ENCODE measurements at regions not wholly inside any gene's neighbourhood (a gene's known extent, or its start where the extent isn't known, plus 50 kb on each side); places are given as distances from the start of the nearest gene placed in this dataset.
"Not testable (repeated sequence)": the region's sequence is repeated elsewhere in the genome, so short reads cannot be mapped to it uniquely, and the experiment has no call there.

- not testable (repeated sequence) for TF ChIP-seq CTCF, POLR2A (IDR thresholded peaks at IDR 0.05)
These were observed 126.0 kb downstream of the KCNJ12 start for GRCh38 chr17:21501927-21502700.

Measured in esophagus squamous epithelium (tissue), 4 donors.